ENCODE measurements at regions not wholly inside any gene's neighbourhood (a gene's known extent, or its start where the extent isn't known, plus 50 kb on each side); places are given as distances from the start of the nearest gene placed in this dataset.

- no peak overlapping the region for H3K4me3 ChIP-seq (ENCODE audit: low read depth, low read length, poor library complexity, severe bottlenecking)
- H3K36me3 ChIP-seq (ENCODE audit: insufficient read depth, low read length, poor library complexity, severe bottlenecking): no peaks in the 10 kb centered on the region
- ChIA-PET CTCF (no interaction called here), POLR2A (ENCODE audit: low non-redundant PET) (no interaction called here)
- intact Hi-C loops (cut with micrococcal nuclease; ENCODE audit: unreplicated experiment): no loop called here
- DNase-seq (ENCODE audit: low spot score): no peak
- no peaks in the 10 kb centered on the region for H3K9me3 ChIP-seq (ENCODE audit: low read depth, low read length, poor library complexity, severe bottlenecking)
- no peak for TF ChIP-seq CTCF (conservative IDR thresholded peaks at IDR 0.05; ENCODE audit: low read depth, low read length)
- TF ChIP-seq EZH2 (IDR thresholded peaks at IDR 0.05; ENCODE audit: borderline replicate concordance, low read depth, low read length, poor library complexity, severe bottlenecking): no peak
- H3K27ac ChIP-seq (ENCODE audit: low read depth, low read length, poor library complexity, severe bottlenecking): no peak overlapping the region
- no peaks in the 10 kb centered on the region for H3K4me1 ChIP-seq (ENCODE audit: insufficient read depth, low read length, poor library complexity, severe bottlenecking)
- BruUV-seq (replicated peaks): no TSS peak
- H3K27me3 ChIP-seq (replicated peaks; ENCODE audit: insufficient read depth, low read depth, low read length, poor library complexity): no peaks in the 10 kb centered on the region
Observed at GRCh38 chr3:71961891-71962290, 176.9 kb upstream of the PROK2 start.

- H3K4me3 ChIP-seq (ENCODE audit: low read depth, low read length, poor library complexity, severe bottlenecking): no peak overlapping the region
- ChIA-PET CTCF (no interaction called here), POLR2A (ENCODE audit: low non-redundant PET) (no interaction called here)
- TF ChIP-seq EZH2 (IDR thresholded peaks at IDR 0.05; ENCODE audit: borderline replicate concordance, low read depth, low read length, poor library complexity, severe bottlenecking): no peak
- no peak for TF ChIP-seq CTCF (conservative IDR thresholded peaks at IDR 0.05; ENCODE audit: low read depth, low read length)
- intact Hi-C loops (cut with micrococcal nuclease; ENCODE audit: unreplicated experiment): no loop called here
- no peaks in the 10 kb centered on the region for H3K36me3 ChIP-seq (ENCODE audit: insufficient read depth, low read length, poor library complexity, severe bottlenecking)
- H3K9me3 ChIP-seq (ENCODE audit: low read depth, low read length, poor library complexity, severe bottlenecking): no peaks in the 10 kb centered on the region
- DNase-seq (ENCODE audit: low spot score): no peak
- H3K4me1 ChIP-seq (ENCODE audit: insufficient read depth, low read length, poor library complexity, severe bottlenecking): no peaks in the 10 kb centered on the region
- BruUV-seq (replicated peaks): no TSS peak
- no peak overlapping the region for H3K27ac ChIP-seq (ENCODE audit: low read depth, low read length, poor library complexity, severe bottlenecking)
- no peaks in the 10 kb centered on the region for H3K27me3 ChIP-seq (replicated peaks; ENCODE audit: insufficient read depth, low read depth, low read length, poor library complexity)
Observed at GRCh38 chr3:71961378-71961777, 176.4 kb upstream of the PROK2 start.

- Histone ChIP-seq H3K36me3 (ENCODE audit: insufficient read depth, low read length, poor library complexity, severe bottlenecking) (no peaks in the 10 kb centered on the region), H3K27me3 (replicated peaks; ENCODE audit: insufficient read depth, low read depth, low read length, poor library complexity) (no peaks in the 10 kb centered on the region), H3K27ac (ENCODE audit: low read depth, low read length, poor library complexity, severe bottlenecking) (no peak overlapping the region), H3K4me3 (ENCODE audit: low read depth, low read length, poor library complexity, severe bottlenecking) (no peak overlapping the region), H3K4me1 (ENCODE audit: insufficient read depth, low read length, poor library complexity, severe bottlenecking) (no peaks in the 10 kb centered on the region), H3K9me3 (ENCODE audit: low read depth, low read length, poor library complexity, severe bottlenecking) (no peaks in the 10 kb centered on the region)
- intact Hi-C loops (cut with micrococcal nuclease; ENCODE audit: unreplicated experiment): no loop called here
- BruUV-seq (replicated peaks): no TSS peak
- DNase-seq (ENCODE audit: low spot score): no peak
- ChIA-PET POLR2A (ENCODE audit: low non-redundant PET) (no interaction called here), CTCF (no interaction called here)
- TF ChIP-seq EZH2 (IDR thresholded peaks at IDR 0.05; ENCODE audit: borderline replicate concordance, low read depth, low read length, poor library complexity, severe bottlenecking) (no peak), CTCF (conservative IDR thresholded peaks at IDR 0.05; ENCODE audit: low read depth, low read length) (no peak)
Observed at GRCh38 chr3:71958533-71958932, 173.6 kb upstream of the PROK2 start.
